GM18505 (cell line): ENCODE measurements at regions not wholly inside any gene's neighbourhood (a gene's known extent, or its start where the extent isn't known, plus 50 kb on each side); places are given as distances from the start of the nearest gene placed in this dataset.

Experiments used
- ATAC-seq: cut with Tn5 transposase; IDR thresholded peaks from one replicate; pipeline ENCODE4 v1.9.1; 2021; ENCODE audit not compliant: unreplicated experiment
- POLR2A ChIP-seq: IDR thresholded peaks from 4 replicates; pipeline ENCODE4 v1.6.1; 2011; ENCODE audit warnings: borderline replicate concordance; ENCODE audit not compliant: insufficient read depth, insufficient read length; ENCODE audit errors: extremely low read depth

DNA sequence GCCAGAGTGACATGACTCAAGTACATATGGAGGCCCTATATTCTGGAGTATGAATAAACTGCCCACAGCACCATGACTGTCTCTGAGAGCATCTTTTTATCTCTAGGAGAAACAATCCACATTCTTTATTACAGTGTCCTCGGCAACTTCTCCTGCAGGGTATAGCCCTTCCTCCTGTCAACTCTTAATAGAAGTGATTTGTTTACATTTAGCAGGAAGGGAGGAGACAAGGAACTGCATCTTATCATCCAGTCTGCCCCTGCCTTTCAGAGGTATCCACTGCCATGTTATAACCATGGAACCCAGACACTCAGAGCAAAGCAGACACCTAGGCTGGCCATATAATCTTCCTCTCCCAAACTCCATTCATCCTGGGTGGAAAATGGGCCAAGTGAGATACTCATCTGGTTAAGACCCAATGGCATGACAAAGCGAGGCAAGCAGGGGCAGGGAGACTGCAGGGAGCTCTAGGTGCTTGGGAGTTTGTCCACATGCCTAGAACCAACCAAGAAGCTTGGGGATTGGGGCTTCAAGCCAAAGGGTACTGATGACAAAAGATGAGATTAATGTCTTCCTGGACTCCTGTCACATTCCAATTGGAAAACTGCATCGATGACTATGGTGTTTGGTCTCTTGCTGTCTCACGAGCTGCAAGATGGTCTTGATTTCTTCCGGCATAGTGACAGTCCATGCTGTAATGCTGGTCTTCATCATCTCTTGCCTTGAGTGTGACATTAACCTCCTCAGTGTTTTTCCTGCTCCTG, 620.5 kb upstream of the KLF4 start:
- ATAC-seq: no peak
- no peak for TF ChIP-seq POLR2A

- ATAC-seq: no peak
These were observed 619.4 kb upstream of the KLF4 start for GRCh38 chr9:108108852-108109448.

GRCh38 chr9:108108280-108108851, 618.8 kb upstream of the KLF4 start:
- no peak for TF ChIP-seq POLR2A

More at GRCh38 chr9:108108852-108109448, 619.4 kb upstream of the KLF4 start:
- no peak for TF ChIP-seq POLR2A

DNA sequence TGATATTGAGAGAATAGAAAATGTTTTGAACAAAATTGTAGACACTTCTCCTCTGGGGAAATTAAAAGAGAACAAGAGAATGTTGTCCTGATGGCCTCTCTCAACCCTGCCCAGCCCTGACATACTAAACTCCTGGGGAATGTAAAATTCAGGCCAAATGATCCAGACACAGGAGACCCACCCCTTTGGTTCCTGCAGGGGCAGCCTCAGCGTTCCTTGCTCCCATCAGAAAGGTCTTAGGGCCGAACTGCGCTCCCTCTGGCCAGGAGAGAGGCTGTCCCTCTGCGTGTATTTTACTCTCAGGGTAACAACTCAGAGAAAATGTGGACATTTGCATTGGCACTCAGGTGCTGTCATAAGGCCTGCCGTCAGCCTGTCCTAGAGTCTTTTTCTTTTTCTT, 616.3 kb upstream of the KLF4 start:
- no peak for ATAC-seq
- TF ChIP-seq POLR2A: no peak

More at GRCh38 chr9:108108280-108108851, 618.8 kb upstream of the KLF4 start:
- no peak for ATAC-seq

GRCh38 chr9:108104991-108105390, 615.4 kb upstream of the KLF4 start:
- TF ChIP-seq POLR2A: no peak
- no peak for ATAC-seq

DNA sequence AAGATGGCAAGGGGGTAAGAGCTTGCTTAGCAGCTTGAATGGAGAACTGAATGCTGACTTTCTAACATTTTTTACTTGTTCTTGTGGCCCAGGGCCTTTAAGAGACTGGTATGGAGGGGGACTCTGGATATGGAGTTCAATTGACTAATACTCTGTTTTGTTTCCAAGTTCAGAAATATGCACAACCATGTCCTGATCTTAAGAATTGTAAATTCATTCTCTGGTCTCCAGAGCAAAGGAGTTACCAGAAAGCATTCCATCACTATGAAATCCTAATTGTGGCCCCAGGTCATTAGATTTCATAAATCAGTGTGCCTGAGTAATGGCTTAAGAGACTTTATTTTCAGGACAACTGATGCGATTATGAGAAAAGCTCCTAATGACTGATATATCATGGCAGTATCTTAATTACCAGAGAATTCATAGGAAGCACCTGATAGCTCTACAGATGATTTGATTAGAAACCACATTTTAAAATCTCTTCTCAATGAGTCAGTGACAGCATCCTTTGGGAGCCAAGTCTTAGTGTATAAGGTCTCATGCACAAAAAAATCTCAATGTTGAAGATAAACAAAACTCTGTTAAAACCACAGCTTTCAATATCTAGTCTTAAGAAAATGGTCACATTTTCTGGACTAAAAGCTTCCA, 613.6 kb upstream of the KLF4 start:
- no peak for ATAC-seq
- no peak for TF ChIP-seq POLR2A

- no peak for ATAC-seq
- TF ChIP-seq POLR2A: no peak
These were observed 611.8 kb upstream of the KLF4 start for GRCh38 chr9:108101410-108101809.

DNA sequence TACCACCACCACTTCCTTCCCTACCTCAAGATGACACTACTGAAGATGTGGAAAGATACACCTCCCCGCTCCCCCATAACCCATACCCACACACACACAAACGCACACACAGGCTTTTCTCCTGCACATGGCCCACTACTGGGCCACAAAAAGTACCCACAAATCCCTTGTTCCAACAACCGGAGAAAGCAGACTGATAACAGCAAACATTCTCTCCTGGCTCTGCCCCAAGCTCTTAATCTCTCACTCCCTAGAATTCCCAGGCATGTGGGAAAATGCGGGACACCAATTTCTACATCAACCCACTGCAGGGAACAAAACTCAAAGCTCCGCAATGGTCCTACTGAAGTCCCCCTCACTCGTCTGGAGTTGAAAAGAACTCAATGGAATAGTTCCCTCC, 611.0 kb upstream of the KLF4 start:
- no peak for TF ChIP-seq POLR2A
- ATAC-seq: no peak

DNA sequence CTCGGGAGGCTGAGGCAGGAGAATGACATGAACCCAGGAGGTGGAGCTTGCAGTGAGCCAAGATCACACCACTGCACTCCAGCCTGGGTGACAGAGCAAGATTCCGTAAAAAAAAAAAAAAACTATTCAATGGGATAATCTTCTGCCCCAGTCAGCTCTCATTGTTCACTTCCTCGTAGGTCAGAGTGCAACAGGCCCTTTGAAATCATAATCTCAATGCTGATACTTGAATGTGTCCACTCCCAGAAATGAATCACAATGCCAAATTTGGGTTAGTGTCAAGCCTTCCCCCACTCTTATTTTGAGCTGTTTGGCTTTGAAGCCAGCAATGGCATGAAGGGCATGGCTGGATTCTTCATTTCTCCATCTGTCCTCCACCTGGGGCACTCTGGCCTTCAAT, 610.3 kb upstream of the KLF4 start:
- no peak for TF ChIP-seq POLR2A
- ATAC-seq: no peak

GRCh38 chr9:108095496-108095895, 605.9 kb upstream of the KLF4 start:
- no peak for TF ChIP-seq POLR2A

DNA sequence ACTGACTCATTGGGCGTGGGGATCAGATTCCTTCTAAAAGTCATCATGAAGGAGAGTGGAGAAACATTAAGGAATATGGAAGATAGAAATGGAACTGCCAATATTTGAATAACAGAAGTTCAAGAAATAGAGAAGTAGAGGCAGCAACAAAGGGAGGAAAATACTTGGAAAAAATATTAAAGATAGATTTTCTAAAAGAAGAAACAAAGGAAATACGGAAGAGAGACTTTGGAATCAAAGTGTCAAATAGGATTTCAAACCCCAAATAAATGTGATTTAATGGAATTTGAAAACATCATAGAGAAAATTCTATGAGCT, 605.1 kb upstream of the KLF4 start:
- ATAC-seq: no peak
- TF ChIP-seq POLR2A: no peak

More at GRCh38 chr9:108095496-108095895, 605.9 kb upstream of the KLF4 start:
- ATAC-seq: no peak

- TF ChIP-seq POLR2A: no peak
- no peak for ATAC-seq
These were observed 604.5 kb upstream of the KLF4 start for GRCh38 chr9:108093773-108094675.

- TF ChIP-seq POLR2A: no peak
- no peak for ATAC-seq
These were observed 599.3 kb upstream of the KLF4 start for GRCh38 chr9:108088916-108089315.

GRCh38 chr9:108087781-108088180, 598.2 kb upstream of the KLF4 start:
- no peak for ATAC-seq
- no peak for TF ChIP-seq POLR2A

DNA sequence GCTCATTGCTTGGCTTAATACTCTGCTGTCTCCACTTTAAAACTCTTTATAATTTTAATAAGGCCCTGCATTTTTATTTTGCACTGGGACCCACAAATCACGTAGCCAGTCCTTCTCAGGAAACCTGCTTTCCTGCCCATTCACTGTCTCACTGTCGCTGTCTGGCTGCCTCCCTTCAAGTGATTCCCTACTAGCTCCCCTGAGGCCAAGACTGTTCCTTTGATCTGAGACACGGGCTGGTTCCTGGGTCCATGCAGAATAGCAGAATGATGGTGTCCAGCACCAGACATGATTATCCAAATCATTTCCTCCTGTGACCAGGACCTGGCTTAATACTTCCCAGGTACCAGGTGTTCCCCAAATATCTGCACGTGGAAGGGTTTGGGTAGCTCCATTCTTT, 597.1 kb upstream of the KLF4 start:
- ATAC-seq: no peak
- no peak for TF ChIP-seq POLR2A
